ENCODE measurements at regions not wholly inside any gene's neighbourhood (a gene's known extent, or its start where the extent isn't known, plus 50 kb on each side); places are given as distances from the start of the nearest gene placed in this dataset.

DNA sequence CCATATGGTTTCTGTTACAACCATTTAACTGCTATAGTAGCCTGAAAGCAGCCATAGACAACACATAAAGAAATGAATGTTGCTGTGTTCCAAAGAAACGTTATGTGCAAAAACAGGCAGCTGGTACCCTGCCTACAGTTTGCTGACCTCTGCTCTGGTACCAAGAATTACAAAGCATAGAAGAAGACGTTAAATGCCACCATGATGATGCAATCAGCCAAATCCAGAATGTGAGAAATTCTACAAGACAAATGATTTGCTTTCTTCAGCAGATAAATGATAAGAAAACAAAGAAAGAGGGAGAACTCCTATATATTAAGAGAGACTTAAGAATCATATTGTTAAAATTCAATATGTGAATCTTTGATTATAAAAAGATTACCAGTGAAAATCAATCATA, 97.8 kb upstream of the PDE4B start:
- TF ChIP-seq POLR2A (IDR thresholded peaks at IDR 0.05), result no peak
- TF ChIP-seq, protein P1, sequence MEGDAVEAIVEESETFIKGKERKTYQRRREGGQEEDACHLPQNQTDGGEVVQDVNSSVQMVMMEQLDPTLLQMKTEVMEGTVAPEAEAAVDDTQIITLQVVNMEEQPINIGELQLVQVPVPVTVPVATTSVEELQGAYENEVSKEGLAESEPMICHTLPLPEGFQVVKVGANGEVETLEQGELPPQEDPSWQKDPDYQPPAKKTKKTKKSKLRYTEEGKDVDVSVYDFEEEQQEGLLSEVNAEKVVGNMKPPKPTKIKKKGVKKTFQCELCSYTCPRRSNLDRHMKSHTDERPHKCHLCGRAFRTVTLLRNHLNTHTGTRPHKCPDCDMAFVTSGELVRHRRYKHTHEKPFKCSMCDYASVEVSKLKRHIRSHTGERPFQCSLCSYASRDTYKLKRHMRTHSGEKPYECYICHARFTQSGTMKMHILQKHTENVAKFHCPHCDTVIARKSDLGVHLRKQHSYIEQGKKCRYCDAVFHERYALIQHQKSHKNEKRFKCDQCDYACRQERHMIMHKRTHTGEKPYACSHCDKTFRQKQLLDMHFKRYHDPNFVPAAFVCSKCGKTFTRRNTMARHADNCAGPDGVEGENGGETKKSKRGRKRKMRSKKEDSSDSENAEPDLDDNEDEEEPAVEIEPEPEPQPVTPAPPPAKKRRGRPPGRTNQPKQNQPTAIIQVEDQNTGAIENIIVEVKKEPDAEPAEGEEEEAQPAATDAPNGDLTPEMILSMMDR (IDR thresholded peaks at IDR 0.05), result no peak

Measured in right lobe of liver (tissue), 4 donors.